ENCODE measurements at regions not wholly inside any gene's neighbourhood (a gene's known extent, or its start where the extent isn't known, plus 50 kb on each side); places are given as distances from the start of the nearest gene placed in this dataset.
"Not testable (repeated sequence)": the region's sequence is repeated elsewhere in the genome, so short reads cannot be mapped to it uniquely, and the experiment has no call there.

GRCh38 chr5:157965040-157965678 is 106.2 kb upstream of the CLINT1 start:
- POLR2A ChIA-PET, result interaction anchor here (0.6 kb wide), 1 partner anchor 1800 kb away, joined by 4 read pairs; no protein-coding TSS in a partner anchor
- CTCF ChIA-PET, result interaction anchor here (2.4 kb wide), 1 partner anchor 16 kb away, joined by 14 read pairs; no protein-coding TSS in a partner anchor
- TF ChIP-seq, protein P1, sequence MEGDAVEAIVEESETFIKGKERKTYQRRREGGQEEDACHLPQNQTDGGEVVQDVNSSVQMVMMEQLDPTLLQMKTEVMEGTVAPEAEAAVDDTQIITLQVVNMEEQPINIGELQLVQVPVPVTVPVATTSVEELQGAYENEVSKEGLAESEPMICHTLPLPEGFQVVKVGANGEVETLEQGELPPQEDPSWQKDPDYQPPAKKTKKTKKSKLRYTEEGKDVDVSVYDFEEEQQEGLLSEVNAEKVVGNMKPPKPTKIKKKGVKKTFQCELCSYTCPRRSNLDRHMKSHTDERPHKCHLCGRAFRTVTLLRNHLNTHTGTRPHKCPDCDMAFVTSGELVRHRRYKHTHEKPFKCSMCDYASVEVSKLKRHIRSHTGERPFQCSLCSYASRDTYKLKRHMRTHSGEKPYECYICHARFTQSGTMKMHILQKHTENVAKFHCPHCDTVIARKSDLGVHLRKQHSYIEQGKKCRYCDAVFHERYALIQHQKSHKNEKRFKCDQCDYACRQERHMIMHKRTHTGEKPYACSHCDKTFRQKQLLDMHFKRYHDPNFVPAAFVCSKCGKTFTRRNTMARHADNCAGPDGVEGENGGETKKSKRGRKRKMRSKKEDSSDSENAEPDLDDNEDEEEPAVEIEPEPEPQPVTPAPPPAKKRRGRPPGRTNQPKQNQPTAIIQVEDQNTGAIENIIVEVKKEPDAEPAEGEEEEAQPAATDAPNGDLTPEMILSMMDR (IDR thresholded peaks at IDR 0.05; ENCODE audit: control extremely low read depth, extremely low read depth, low read depth, missing control alignments), result no peak
- DNase-seq (ENCODE audit: extremely low spot score), result no peak

GRCh38 chr5:157963761-157964160 is 104.8 kb upstream of the CLINT1 start:
- ChIA-PET POLR2A (no interaction called here), CTCF (interaction anchor here (0.8 to 1.5 kb wide), 4 partner anchors 9 to 42 kb away, joined by 3 to 8 read pairs (median 3); no protein-coding TSS in a partner anchor)
- DNase-seq (ENCODE audit: extremely low spot score), result no peak
- TF ChIP-seq, protein P1 (IDR thresholded peaks at IDR 0.05; ENCODE audit: control extremely low read depth, extremely low read depth, low read depth, missing control alignments), result no peak

DNA sequence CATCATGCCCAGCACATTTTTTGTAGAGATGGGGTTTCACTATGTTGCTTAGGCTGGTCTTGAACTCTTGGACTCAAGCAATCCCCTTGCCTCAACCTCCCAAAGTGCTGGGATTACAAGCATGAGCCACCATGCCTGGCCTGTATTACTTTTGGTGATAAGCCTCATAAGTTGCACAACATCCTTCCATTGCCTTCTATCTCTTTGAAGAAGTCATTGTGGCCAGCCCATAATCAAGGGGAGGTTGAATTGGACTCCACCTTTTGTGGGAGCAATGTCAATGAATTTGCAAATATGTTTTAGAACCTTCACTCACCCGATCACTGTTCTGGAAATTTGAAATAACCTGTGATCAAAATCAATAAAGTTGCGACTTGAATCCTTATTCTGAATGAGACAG is 104.3 kb upstream of the CLINT1 start:
- POLR2A ChIA-PET, result no interaction called here
- no peak for DNase-seq (ENCODE audit: extremely low spot score)
- CTCF ChIA-PET, result interaction anchor here (1.3 to 1.5 kb wide), 3 partner anchors 8 to 14 kb away, joined by 3 to 8 read pairs (median 3); no protein-coding TSS in a partner anchor
- TF ChIP-seq, protein P1 (IDR thresholded peaks at IDR 0.05; ENCODE audit: control extremely low read depth, extremely low read depth, low read depth, missing control alignments), result no peak

GRCh38 chr5:157962686-157963085 is 103.7 kb upstream of the CLINT1 start:
- POLR2A ChIA-PET; DNase-seq (ENCODE audit: extremely low spot score): not testable (repeated sequence)
- CTCF ChIA-PET, result interaction anchor here (1.0 to 6.3 kb wide), 2 partner anchors 9 to 12 kb away, joined by 3 to 57 read pairs; no protein-coding TSS in a partner anchor

DNA sequence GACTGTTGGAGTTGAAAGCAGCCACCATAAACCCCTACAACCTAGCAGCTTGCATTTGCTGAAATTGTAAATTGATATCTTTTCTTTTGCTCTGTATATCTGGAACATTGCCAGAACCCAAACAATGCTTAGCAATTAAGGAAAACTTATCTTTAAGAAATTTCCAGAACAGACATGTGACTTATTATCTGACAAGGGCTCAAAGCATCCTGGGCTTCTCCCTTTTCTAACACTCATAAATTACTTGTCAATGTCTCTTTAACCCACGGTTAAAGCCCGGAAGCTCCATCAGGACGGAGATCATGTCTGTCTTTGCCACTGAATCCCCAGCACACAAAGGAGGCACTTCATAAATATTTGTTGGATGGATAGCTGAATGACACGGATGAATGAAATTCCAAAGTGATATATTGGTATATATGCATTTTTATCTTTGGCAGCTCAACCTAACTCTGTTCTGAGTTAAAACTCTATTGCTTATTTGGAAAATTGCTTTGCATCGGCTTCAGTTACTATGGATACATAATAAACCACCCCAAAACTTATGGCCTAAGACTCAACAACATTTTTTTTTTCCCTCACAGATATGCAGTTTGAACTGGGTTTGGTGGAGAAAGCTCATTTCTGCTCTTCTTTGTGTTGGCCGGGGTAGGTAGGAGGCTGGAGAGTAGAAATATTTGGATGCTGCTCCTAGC is 103.1 kb upstream of the CLINT1 start:
- DNase-seq (ENCODE audit: extremely low spot score), result no peak
- ChIA-PET POLR2A (no interaction called here), CTCF (interaction anchor here (1.0 to 6.3 kb wide), 2 partner anchors 10 to 11 kb away, joined by 3 to 57 read pairs; no protein-coding TSS in a partner anchor)

DNA sequence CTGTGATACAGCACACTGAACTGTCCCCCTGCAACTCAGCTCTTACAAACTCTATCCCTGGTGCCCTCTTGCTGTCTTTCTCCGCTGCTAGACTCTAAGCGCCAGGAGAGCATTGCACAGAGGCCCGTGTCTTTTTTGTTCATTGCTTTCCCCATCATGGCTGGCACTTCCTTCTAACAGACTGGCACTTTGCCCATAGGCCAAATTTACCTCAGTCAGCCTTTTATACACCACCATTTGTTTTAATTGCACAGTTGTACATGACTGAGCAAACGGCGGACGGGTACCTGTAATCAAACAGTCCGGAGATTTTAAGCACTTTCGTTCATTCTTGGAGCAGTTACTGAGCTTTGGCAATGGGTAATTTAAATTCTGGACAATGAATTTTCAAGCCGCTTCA is 102.2 kb upstream of the CLINT1 start:
- no peak for DNase-seq (ENCODE audit: extremely low spot score)
- POLR2A ChIA-PET, result no interaction called here
- CTCF ChIA-PET, result interaction anchor here (6.3 kb wide), 1 partner anchor 11 kb away, joined by 57 read pairs; no protein-coding TSS in a partner anchor
- TF ChIP-seq, protein P1 (IDR thresholded peaks at IDR 0.05; ENCODE audit: control extremely low read depth, extremely low read depth, low read depth, missing control alignments), result no peak

More for the DNA sequence above, 103.1 kb upstream of the CLINT1 start:
- TF ChIP-seq, protein P1 (IDR thresholded peaks at IDR 0.05; ENCODE audit: control extremely low read depth, extremely low read depth, low read depth, missing control alignments), result no peak

- CTCF ChIA-PET, result interaction anchor here (1.1 to 6.3 kb wide), 2 partner anchors 9 to 142 kb away, joined by 3 to 57 read pairs; no protein-coding TSS in a partner anchor
- POLR2A ChIA-PET, result no interaction called here
- DNase-seq (ENCODE audit: extremely low spot score), result no peak
- TF ChIP-seq, protein P1 (IDR thresholded peaks at IDR 0.05; ENCODE audit: control extremely low read depth, extremely low read depth, low read depth, missing control alignments), result no peak
These were observed 100.4 kb upstream of the CLINT1 start for GRCh38 chr5:157959370-157959769.
